ENCODE measurements at regions not wholly inside any gene's neighbourhood (a gene's known extent, or its start where the extent isn't known, plus 50 kb on each side); places are given as distances from the start of the nearest gene placed in this dataset.

DNA sequence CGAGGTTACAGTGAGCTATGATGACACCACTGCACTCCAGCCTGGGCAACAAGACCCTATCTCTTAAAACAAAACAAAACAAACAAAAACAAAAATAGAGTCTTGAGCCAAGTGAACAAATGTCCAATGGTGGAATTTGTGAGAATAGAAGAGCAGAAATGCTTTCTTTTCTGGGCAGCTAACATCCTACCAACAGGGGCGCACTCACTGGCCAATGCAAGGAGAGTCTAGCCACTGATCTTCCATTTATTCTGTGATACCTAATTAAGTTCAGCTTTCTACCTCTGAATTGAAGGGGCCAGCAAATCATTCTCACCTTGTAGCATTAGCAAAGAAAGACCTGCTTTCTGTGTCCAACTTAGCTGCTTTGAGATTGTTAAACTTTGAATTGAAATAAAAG lies 301.9 kb upstream of the NR2F2 start:
- TF ChIP-seq ZFX (IDR thresholded peaks at IDR 0.05; ENCODE audit: borderline replicate concordance) (no peak), CTCF (IDR thresholded peaks at IDR 0.05) (peak; percentile 27)

All from 22Rv1 (cell line).